GM23338 (cell line): ENCODE measurements at regions not wholly inside any gene's neighbourhood (a gene's known extent, or its start where the extent isn't known, plus 50 kb on each side); places are given as distances from the start of the nearest gene placed in this dataset.

Experiments used
- EZH2 ChIP-seq: fragments of 200-600 bp; sonication (generic); IDR thresholded peaks from one replicate; pipeline ENCODE4 v1.8.0; 2017; ENCODE audit warnings: antibody characterized with exemption, mild to moderate bottlenecking, low read depth; ENCODE audit not compliant: unreplicated experiment
- EZH2phosphoT487 ChIP-seq: fragments of 200-600 bp; sonication (generic); IDR thresholded peaks from one replicate; pipeline ENCODE4 v1.8.1; 2018; ENCODE audit warnings: antibody characterized with exemption; ENCODE audit not compliant: unreplicated experiment
- JUNB ChIP-seq: IDR thresholded peaks from one replicate; pipeline ENCODE4 v1.6.1; 2016; ENCODE audit warnings: antibody characterized with exemption; ENCODE audit not compliant: unreplicated experiment
- REST ChIP-seq: IDR thresholded peaks from one replicate; pipeline ENCODE4 v1.6.1; 2018; ENCODE audit warnings: antibody characterized with exemption; ENCODE audit not compliant: unreplicated experiment
- TF ChIP-seq, protein P1 (sequence below): fragments of 250-450 bp; sonication (Bioruptor Pico); IDR thresholded peaks from 2 replicates; pipeline ENCODE4 v1.5.0; 2020; ENCODE audit warnings: mild to moderate bottlenecking, moderate library complexity

DNA sequence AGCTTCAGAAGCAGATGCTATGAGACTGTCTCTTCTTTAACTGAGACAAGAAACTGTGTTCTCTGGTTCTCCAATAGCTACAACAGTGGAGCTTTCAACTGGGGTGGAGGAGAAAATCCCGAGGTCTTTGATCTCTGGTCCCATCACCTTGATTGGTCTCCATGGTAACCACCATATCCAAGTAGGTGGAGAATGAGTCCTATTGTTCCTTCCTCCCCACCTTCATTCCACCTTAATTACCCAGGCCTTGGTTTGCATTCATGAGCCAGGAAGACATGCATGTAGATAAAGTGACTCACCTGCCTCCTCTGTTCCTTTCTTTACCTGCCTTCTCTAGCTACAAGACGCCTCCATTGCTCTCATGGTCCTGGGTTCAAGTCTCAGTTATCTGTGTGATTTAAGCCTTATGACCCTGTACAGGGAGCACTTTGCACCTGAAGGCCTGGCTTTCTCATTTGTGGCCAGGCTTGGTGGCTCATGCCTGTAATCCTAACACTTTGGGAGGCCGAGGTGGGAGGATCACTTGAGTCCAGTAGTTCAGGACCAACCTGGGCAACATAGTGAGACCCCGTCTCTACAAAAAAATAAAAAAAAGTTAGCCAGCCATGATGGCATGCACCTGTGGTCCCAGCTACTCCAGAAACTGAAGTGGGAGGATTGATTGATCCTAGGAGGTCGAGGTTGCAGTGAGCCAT, 157.7 kb upstream of the TBX3 start (continued):
- TF ChIP-seq, protein P1, sequence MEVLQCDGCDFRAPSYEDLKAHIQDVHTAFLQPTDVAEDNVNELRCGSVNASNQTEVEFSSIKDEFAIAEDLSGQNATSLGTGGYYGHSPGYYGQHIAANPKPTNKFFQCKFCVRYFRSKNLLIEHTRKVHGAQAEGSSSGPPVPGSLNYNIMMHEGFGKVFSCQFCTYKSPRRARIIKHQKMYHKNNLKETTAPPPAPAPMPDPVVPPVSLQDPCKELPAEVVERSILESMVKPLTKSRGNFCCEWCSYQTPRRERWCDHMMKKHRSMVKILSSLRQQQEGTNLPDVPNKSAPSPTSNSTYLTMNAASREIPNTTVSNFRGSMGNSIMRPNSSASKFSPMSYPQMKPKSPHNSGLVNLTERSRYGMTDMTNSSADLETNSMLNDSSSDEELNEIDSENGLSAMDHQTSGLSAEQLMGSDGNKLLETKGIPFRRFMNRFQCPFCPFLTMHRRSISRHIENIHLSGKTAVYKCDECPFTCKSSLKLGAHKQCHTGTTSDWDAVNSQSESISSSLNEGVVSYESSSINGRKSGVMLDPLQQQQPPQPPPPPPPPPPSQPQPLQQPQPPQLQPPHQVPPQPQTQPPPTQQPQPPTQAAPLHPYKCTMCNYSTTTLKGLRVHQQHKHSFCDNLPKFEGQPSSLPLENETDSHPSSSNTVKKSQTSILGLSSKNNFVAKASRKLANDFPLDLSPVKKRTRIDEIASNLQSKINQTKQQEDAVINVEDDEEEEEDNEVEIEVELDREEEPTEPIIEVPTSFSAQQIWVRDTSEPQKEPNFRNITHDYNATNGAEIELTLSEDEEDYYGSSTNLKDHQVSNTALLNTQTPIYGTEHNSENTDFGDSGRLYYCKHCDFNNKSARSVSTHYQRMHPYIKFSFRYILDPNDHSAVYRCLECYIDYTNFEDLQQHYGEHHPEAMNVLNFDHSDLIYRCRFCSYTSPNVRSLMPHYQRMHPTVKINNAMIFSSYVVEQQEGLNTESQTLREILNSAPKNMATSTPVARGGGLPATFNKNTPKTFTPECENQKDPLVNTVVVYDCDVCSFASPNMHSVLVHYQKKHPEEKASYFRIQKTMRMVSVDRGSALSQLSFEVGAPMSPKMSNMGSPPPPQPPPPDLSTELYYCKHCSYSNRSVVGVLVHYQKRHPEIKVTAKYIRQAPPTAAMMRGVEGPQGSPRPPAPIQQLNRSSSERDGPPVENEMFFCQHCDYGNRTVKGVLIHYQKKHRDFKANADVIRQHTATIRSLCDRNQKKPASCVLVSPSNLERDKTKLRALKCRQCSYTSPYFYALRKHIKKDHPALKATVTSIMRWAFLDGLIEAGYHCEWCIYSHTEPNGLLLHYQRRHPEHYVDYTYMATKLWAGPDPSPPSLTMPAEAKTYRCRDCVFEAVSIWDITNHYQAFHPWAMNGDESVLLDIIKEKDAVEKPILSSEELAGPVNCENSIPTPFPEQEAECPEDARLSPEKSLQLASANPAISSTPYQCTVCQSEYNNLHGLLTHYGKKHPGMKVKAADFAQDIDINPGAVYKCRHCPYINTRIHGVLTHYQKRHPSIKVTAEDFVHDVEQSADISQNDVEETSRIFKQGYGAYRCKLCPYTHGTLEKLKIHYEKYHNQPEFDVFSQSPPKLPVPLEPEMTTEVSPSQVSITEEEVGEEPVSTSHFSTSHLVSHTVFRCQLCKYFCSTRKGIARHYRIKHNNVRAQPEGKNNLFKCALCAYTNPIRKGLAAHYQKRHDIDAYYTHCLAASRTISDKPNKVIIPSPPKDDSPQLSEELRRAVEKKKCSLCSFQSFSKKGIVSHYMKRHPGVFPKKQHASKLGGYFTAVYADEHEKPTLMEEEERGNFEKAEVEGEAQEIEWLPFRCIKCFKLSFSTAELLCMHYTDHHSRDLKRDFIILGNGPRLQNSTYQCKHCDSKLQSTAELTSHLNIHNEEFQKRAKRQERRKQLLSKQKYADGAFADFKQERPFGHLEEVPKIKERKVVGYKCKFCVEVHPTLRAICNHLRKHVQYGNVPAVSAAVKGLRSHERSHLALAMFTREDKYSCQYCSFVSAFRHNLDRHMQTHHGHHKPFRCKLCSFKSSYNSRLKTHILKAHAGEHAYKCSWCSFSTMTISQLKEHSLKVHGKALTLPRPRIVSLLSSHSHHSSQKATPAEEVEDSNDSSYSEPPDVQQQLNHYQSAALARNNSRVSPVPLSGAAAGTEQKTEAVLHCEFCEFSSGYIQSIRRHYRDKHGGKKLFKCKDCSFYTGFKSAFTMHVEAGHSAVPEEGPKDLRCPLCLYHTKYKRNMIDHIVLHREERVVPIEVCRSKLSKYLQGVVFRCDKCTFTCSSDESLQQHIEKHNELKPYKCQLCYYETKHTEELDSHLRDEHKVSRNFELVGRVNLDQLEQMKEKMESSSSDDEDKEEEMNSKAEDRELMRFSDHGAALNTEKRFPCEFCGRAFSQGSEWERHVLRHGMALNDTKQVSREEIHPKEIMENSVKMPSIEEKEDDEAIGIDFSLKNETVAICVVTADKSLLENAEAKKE: no peak
- TF ChIP-seq REST (no peak), JUNB (no peak), EZH2phosphoT487 (no peak), EZH2 (no peak)
